ENCODE measurements at regions not wholly inside any gene's neighbourhood (a gene's known extent, or its start where the extent isn't known, plus 50 kb on each side); places are given as distances from the start of the nearest gene placed in this dataset.

GRCh38 chr5:108505608-108506007 lies 123.7 kb upstream of the FBXL17 start:
- no peaks in the 10 kb centered on the region; the same call in 2 of the 3 replicates for H3K4me1 Mint-ChIP-seq
- peaks cover 11% of the 10 kb centered on the region for H3K9me3 Mint-ChIP-seq

More at GRCh38 chr5:108505608-108506007, 123.7 kb upstream of the FBXL17 start:
- H3F3A ChIP-seq (replicated peaks; ENCODE audit: low read depth) = no peaks in the 10 kb centered on the region
- Mint-ChIP-seq H3K4me3 (no peak overlapping the region), H3K36me3 (ENCODE audit: low read depth) (peaks cover 3% of the 10 kb centered on the region; the same call in 1 of the 3 replicates), H3K27me3 (ENCODE audit: insufficient read depth, low read depth, poor library complexity) (peaks cover 1% of the 10 kb centered on the region), H3K27ac (no peak overlapping the region)
- no peak for TF ChIP-seq JUNB (IDR thresholded peaks at IDR 0.05; ENCODE audit: unreplicated experiment)
- no peak for TF ChIP-seq ZNF462 (CRISPR knock-in tag; IDR thresholded peaks at IDR 0.05)
- TF ChIP-seq REST (IDR thresholded peaks at IDR 0.05; ENCODE audit: unreplicated experiment) = no peak
- TF ChIP-seq NANOG (IDR thresholded peaks at IDR 0.05; ENCODE audit: borderline replicate concordance) = no peak
- TF ChIP-seq STAT1 (IDR thresholded peaks at IDR 0.05; ENCODE audit: unreplicated experiment) = no peak
- no peak for TF ChIP-seq ETS1 (IDR thresholded peaks at IDR 0.05)
- TF ChIP-seq POLR2AphosphoS5 (IDR thresholded peaks at IDR 0.05; ENCODE audit: low read depth) = no peak
- no peak for TF ChIP-seq ZNF331 (CRISPR knock-in tag; IDR thresholded peaks at IDR 0.05; ENCODE audit: low read depth)
- no peak for TF ChIP-seq EZH2 (IDR thresholded peaks at IDR 0.05; ENCODE audit: low read depth, unreplicated experiment)
- no peak for TF ChIP-seq CREB1 (CRISPR knock-in tag; IDR thresholded peaks at IDR 0.05; ENCODE audit: low read depth)
- TF ChIP-seq ZNF114 (CRISPR knock-in tag; IDR thresholded peaks at IDR 0.05) = no peak
- TF ChIP-seq CTCF (conservative IDR thresholded peaks at IDR 0.05; ENCODE audit: low read depth in 2 of 2) = no peak
- no peak for TF ChIP-seq EZH2phosphoT487 (IDR thresholded peaks at IDR 0.05; ENCODE audit: unreplicated experiment)
- no peaks in the 10 kb centered on the region for H3K36me3 ChIP-seq (ENCODE audit: insufficient read depth)
- H3K4me1 ChIP-seq (ENCODE audit: insufficient read depth) = no peaks in the 10 kb centered on the region
- H3K9me2 ChIP-seq (ENCODE audit: insufficient read depth) = peaks cover 30% of the 10 kb centered on the region
- no peaks in the 10 kb centered on the region for H3K27me3 ChIP-seq (ENCODE audit: insufficient read depth)
- no peak overlapping the region for H2AFZ ChIP-seq
- ATAC-seq (no peak), DNase-seq (ENCODE audit: low spot score) (no peak)
- H4K20me1 ChIP-seq (replicated peaks; ENCODE audit: insufficient read depth) = no peaks in the 10 kb centered on the region
- no peaks in the 10 kb centered on the region for H3K79me2 ChIP-seq (replicated peaks; ENCODE audit: insufficient read depth)
- H3K4me3 ChIP-seq = no peak overlapping the region
- H3K27ac ChIP-seq (ENCODE audit: low read depth) = no peak overlapping the region
- no peak overlapping the region for H3K4me2 ChIP-seq

All from GM23338 (cell line).